Pulmonary artery endothelial cell (primary cell): ENCODE measurements at regions not wholly inside any gene's neighbourhood (a gene's known extent, or its start where the extent isn't known, plus 50 kb on each side); places are given as distances from the start of the nearest gene placed in this dataset.

Source experiments
- DNase-seq: peaks from one replicate; pipeline ENCODE4 v3.0.0-alpha.2; 2011; ENCODE audit warnings: low read depth, low spot score

GRCh38 chr6:56347526-56347925, 100.1 kb upstream of the COL21A1 start:
- DNase-seq: no peak

- no peak for DNase-seq
Observed at GRCh38 chr6:56346958-56347357, 99.6 kb upstream of the COL21A1 start.

- no peak for DNase-seq
Observed at GRCh38 chr6:56345376-56345995, 98.1 kb upstream of the COL21A1 start.

- no peak for DNase-seq
Observed at GRCh38 chr6:56343295-56343694, 95.9 kb upstream of the COL21A1 start.

GRCh38 chr6:56339524-56339923, 92.1 kb upstream of the COL21A1 start:
- DNase-seq: no peak

GRCh38 chr6:56335726-56336125, 88.3 kb upstream of the COL21A1 start:
- DNase-seq: no peak

GRCh38 chr6:56334937-56335336, 87.6 kb upstream of the COL21A1 start:
- DNase-seq: no peak

- DNase-seq: peak; percentile 92
Observed at GRCh38 chr6:56329271-56330050, 82.1 kb upstream of the COL21A1 start.

- DNase-seq: no peak
Observed at GRCh38 chr6:56328728-56329090, 81.3 kb upstream of the COL21A1 start.

GRCh38 chr6:56327946-56328727, 80.8 kb upstream of the COL21A1 start:
- DNase-seq: no peak

GRCh38 chr6:56324396-56324795, 77.0 kb upstream of the COL21A1 start:
- no peak for DNase-seq

GRCh38 chr6:56318851-56319250, 71.5 kb upstream of the COL21A1 start:
- no peak for DNase-seq

- DNase-seq: no peak
Observed at GRCh38 chr6:56314683-56315523, 67.5 kb upstream of the COL21A1 start.

- DNase-seq: no peak
Observed at GRCh38 chr6:56311533-56312448, 64.4 kb upstream of the COL21A1 start.

- DNase-seq: no peak
Observed at GRCh38 chr6:56311061-56311460, 63.7 kb upstream of the COL21A1 start.

- no peak for DNase-seq
Observed at GRCh38 chr6:56310241-56310640, 62.9 kb upstream of the COL21A1 start.

GRCh38 chr6:56299916-56300315, 52.5 kb upstream of the COL21A1 start:
- DNase-seq: peak; percentile 27

- DNase-seq: no peak
Observed at GRCh38 chr6:56297022-56297989, 49.9 kb upstream of the COL21A1 start.
